ENCODE measurements at regions not wholly inside any gene's neighbourhood (a gene's known extent, or its start where the extent isn't known, plus 50 kb on each side); places are given as distances from the start of the nearest gene placed in this dataset.

GRCh38 chr7:41201021-41201420 lies 501.9 kb downstream of the INHBA start:
- no peak for TF ChIP-seq FOXA1 (IDR thresholded peaks at IDR 0.05)
- TF ChIP-seq ATF3 (IDR thresholded peaks at IDR 0.05): no peak
- no peak for TF ChIP-seq RXRA (IDR thresholded peaks at IDR 0.05)
- TF ChIP-seq CTCF (IDR thresholded peaks at IDR 0.05; ENCODE audit: low read depth, low read length, missing input control): no peak
- TF ChIP-seq MAX (IDR thresholded peaks at IDR 0.05): no peak
- TF ChIP-seq TAF1 (conservative IDR thresholded peaks at IDR 0.05): no peak
- TF ChIP-seq REST (IDR thresholded peaks at IDR 0.05): no peak
- no peak for TF ChIP-seq YY1 (IDR thresholded peaks at IDR 0.05)
- TF ChIP-seq RAD21 (IDR thresholded peaks at IDR 0.05): no peak
- no peak for TF ChIP-seq GABPA (IDR thresholded peaks at IDR 0.05 in 1 of 2, conservative IDR thresholded peaks at IDR 0.05 in 1 of 2)

Measured in liver (tissue), 3 donors.